ENCODE measurements at regions not wholly inside any gene's neighbourhood (a gene's known extent, or its start where the extent isn't known, plus 50 kb on each side); places are given as distances from the start of the nearest gene placed in this dataset.

- no peak for TF ChIP-seq POLR2A (IDR thresholded peaks at IDR 0.05)
- TF ChIP-seq, protein P1, sequence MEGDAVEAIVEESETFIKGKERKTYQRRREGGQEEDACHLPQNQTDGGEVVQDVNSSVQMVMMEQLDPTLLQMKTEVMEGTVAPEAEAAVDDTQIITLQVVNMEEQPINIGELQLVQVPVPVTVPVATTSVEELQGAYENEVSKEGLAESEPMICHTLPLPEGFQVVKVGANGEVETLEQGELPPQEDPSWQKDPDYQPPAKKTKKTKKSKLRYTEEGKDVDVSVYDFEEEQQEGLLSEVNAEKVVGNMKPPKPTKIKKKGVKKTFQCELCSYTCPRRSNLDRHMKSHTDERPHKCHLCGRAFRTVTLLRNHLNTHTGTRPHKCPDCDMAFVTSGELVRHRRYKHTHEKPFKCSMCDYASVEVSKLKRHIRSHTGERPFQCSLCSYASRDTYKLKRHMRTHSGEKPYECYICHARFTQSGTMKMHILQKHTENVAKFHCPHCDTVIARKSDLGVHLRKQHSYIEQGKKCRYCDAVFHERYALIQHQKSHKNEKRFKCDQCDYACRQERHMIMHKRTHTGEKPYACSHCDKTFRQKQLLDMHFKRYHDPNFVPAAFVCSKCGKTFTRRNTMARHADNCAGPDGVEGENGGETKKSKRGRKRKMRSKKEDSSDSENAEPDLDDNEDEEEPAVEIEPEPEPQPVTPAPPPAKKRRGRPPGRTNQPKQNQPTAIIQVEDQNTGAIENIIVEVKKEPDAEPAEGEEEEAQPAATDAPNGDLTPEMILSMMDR (IDR thresholded peaks at IDR 0.05) = no peak
Measured at GRCh38 chr9:26551451-26551850, 341.2 kb downstream of the CAAP1 start.

All from body of pancreas (tissue), 4 donors.